ENCODE measurements at regions not wholly inside any gene's neighbourhood (a gene's known extent, or its start where the extent isn't known, plus 50 kb on each side); places are given as distances from the start of the nearest gene placed in this dataset.

DNA sequence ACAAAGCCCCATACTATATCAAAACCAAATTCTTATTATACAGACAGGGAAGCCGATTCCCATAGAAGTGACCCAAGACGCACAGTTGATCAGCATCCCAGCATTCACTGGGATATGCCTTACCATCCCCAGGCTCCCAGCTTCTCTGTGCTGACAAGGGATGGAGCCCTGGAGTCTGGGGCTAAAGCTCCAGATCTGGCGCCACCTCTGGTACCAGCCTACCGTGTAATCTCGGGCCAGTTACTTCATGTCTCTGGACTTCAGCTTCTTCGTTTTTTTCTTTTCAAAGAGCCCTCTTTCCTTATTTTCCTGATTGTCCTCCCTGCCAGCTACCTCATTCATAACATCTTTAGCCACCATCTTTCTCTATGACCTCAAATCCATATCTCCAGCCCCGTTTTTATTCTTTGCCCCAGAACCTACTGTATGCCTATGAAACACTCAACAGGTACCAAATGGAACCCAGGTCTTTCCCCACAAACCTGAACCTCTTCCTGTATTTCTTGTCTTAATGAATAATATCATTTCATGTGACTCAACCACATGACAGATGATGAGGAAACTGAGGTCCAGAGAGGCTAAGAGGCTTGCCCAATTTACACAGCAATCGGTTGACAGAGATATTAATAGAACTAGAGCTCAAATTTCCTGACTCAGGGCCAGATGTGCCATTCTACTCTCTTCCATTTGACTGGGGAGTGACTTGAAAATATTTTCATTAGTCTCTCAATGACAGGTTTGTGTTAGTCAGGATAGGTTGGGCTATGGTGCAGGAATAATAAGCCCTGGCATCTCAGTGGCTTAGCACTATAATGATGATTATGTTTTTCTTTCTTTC lies 85.4 kb upstream of the TLE3 start:
- no peak overlapping the region for H3K4me3 ChIP-seq (replicated peaks in 1 of 2; ENCODE audit: low read depth in 1 of 2, low read length in 2 of 2)
- BruUV-seq (replicated peaks), result no TSS peak
- H3K79me2 ChIP-seq (ENCODE audit: insufficient read depth, low read length), result no peaks in the 10 kb centered on the region
- RAD21 ChIA-PET (ENCODE audit: low non-redundant PET in 1 of 2, low total read pairs in 2 of 2, uncharacterized antibody in 2 of 2, unreplicated experiment in 2 of 2), result interaction anchor here in 1 of 2 experiments (0.6 kb wide), 1 partner anchor 24 kb away, joined by 3 read pairs; no protein-coding TSS in a partner anchor
- no peaks in the 10 kb centered on the region for H3K9me2 ChIP-seq (ENCODE audit: insufficient read depth)
- no peak overlapping the region for H3K27ac ChIP-seq (ENCODE audit: low read depth, low read length)
- H4K20me1 ChIP-seq (ENCODE audit: insufficient read depth), result no peaks in the 10 kb centered on the region
- DNase-seq (ENCODE audit: low read depth, low spot score) (no peak), ATAC-seq (peak; percentile 91)
- no peak overlapping the region for H3K9ac ChIP-seq (ENCODE audit: low read length)
- no peaks in the 10 kb centered on the region for H3K27me3 ChIP-seq (ENCODE audit: insufficient read depth, low read length)
- no peaks in the 10 kb centered on the region for H3K9me3 ChIP-seq (ENCODE audit: control insufficient read depth in 1 of 2, insufficient read depth in 1 of 2, low read depth in 1 of 2, low read length in 2 of 2)
- H3K4me1 ChIP-seq (ENCODE audit: control insufficient read depth in 1 of 2, insufficient read depth in 2 of 2, low read length in 2 of 2), result peaks cover 4 to 10% of the 10 kb centered on the region in 2 experiments; a peak in 2 of 4 replicates
- POLR2A ChIA-PET, result no interaction called here
- no peak for TF ChIP-seq POLR2AphosphoS5 (IDR thresholded peaks at IDR 0.05; ENCODE audit: low read depth, low read length)
- peak; percentile 23; the same call in 1 of the 2 replicates for TF ChIP-seq RAD21 (IDR thresholded peaks at IDR 0.05; ENCODE audit: low read depth)
- TF ChIP-seq, protein P1, sequence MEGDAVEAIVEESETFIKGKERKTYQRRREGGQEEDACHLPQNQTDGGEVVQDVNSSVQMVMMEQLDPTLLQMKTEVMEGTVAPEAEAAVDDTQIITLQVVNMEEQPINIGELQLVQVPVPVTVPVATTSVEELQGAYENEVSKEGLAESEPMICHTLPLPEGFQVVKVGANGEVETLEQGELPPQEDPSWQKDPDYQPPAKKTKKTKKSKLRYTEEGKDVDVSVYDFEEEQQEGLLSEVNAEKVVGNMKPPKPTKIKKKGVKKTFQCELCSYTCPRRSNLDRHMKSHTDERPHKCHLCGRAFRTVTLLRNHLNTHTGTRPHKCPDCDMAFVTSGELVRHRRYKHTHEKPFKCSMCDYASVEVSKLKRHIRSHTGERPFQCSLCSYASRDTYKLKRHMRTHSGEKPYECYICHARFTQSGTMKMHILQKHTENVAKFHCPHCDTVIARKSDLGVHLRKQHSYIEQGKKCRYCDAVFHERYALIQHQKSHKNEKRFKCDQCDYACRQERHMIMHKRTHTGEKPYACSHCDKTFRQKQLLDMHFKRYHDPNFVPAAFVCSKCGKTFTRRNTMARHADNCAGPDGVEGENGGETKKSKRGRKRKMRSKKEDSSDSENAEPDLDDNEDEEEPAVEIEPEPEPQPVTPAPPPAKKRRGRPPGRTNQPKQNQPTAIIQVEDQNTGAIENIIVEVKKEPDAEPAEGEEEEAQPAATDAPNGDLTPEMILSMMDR (IDR thresholded peaks at IDR 0.05 in 2 of 3, conservative IDR thresholded peaks at IDR 0.05 in 1 of 3; ENCODE audit: borderline replicate concordance in 1 of 3, insufficient read depth in 1 of 3, low read depth in 2 of 3, low read length in 2 of 3), result peak; percentile 19 to 48 (median 41); a peak in 5 of 6 replicates
- TF ChIP-seq, protein P2, sequence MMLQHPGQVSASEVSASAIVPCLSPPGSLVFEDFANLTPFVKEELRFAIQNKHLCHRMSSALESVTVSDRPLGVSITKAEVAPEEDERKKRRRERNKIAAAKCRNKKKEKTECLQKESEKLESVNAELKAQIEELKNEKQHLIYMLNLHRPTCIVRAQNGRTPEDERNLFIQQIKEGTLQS (IDR thresholded peaks at IDR 0.05), result no peak
- no peak for TF ChIP-seq YY1 (IDR thresholded peaks at IDR 0.05; ENCODE audit: extremely low read depth, insufficient replicate concordance, low read depth, low read length)
- TF ChIP-seq EZH2phosphoT487 (IDR thresholded peaks at IDR 0.05; ENCODE audit: borderline replicate concordance), result no peak
- 0 out of 2 replicates have a peak overlapping the region, but pooled peaks have one; percentile 11 for H3K4me2 ChIP-seq (ENCODE audit: low read length)
- peak overlapping the region; percentile 3 for H2AFZ ChIP-seq (ENCODE audit: low read depth, low read length, poor library complexity, severe bottlenecking)
- H3K36me3 ChIP-seq (ENCODE audit: control insufficient read depth in 1 of 2, insufficient read depth in 2 of 2, low read length in 2 of 2), result no peaks in the 10 kb centered on the region
- intact Hi-C loops (cut with micrococcal nuclease), result no loop called here
- CTCF ChIA-PET, result interaction anchor here (1.0 to 1.5 kb wide), 2 partner anchors 9 to 180 kb away, joined by 3 to 4 read pairs; no protein-coding TSS in a partner anchor
